HS-27A (cell line): ENCODE measurements at regions not wholly inside any gene's neighbourhood (a gene's known extent, or its start where the extent isn't known, plus 50 kb on each side); places are given as distances from the start of the nearest gene placed in this dataset.

ENCODE experiments used
- DNase-seq: peaks from one replicate; pipeline ENCODE4 v3.0.0-alpha.2; 2012; ENCODE audit warnings: low read depth, missing footprints

GRCh38 chr2:128982670-128983069 is 664.0 kb upstream of the HS6ST1 start:
- no peak for DNase-seq

DNA sequence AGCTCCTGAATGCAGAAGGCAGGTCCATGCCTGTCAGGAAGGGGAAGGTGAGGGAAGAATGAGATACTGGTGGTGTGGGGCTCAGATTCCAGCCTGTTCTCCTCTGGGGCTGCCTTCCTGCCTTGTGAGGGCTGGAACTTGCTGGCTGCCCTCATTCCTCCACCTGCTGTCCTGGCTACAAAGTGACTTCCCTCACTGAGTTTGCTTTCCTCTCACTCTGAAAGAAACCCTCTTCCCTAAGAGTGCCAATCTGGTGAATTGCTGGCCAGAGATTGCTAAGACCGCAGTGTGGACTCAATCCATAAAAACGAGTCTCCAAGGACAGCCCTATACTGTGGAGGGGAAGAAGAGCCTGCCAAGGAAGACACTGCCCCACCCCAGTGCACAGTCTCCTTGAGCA is 664.4 kb upstream of the HS6ST1 start:
- DNase-seq, result no peak

GRCh38 chr2:128984081-128984480 is 665.4 kb upstream of the HS6ST1 start:
- no peak for DNase-seq

DNA sequence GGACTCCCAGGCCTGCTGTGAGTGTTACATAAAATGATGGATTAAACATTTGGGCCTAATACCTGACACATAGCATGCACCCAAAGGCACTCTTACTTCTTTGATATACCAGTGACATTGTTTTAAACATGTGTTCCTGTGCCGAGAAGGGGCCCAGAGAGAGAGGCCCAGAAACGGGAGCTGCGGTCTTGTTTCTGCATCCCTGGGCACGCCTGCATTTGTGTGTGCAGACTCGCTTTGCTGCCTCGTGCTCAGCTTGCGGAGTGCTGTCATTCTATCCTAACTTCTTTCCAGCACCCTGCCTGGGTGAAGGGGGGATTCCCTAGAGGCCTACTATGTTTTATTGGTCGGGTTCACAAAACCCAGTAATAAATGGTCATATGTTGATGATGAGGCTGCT is 666.2 kb upstream of the HS6ST1 start:
- DNase-seq, result no peak

GRCh38 chr2:128986026-128986715 is 667.5 kb upstream of the HS6ST1 start:
- no peak for DNase-seq

GRCh38 chr2:128986867-128987268 is 668.2 kb upstream of the HS6ST1 start:
- DNase-seq, result no peak

GRCh38 chr2:128988326-128988725 is 669.7 kb upstream of the HS6ST1 start:
- no peak for DNase-seq

- DNase-seq, result no peak
These were observed 670.3 kb upstream of the HS6ST1 start for GRCh38 chr2:128988967-128989366.

DNA sequence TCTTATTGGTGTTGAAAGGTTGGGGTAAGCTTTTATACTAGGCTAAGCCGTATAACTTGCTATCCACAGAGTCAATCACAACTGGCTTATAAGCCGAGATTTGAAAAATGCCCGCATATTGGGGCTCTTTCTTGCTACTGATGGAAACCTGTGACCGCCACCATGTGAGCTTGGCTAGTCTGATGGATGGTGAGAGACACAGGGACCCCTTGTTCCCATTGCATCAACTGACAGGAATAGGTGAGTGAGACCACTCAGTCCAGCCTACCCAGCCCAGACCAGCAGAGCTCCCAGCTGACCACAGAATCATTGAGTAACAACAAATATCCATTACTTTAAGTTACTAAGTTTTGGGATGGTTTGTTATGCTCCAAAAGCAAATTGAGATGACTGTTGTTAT is 676.4 kb upstream of the HS6ST1 start:
- DNase-seq, result no peak

GRCh38 chr2:128996078-128996477 is 677.4 kb upstream of the HS6ST1 start:
- DNase-seq, result no peak

DNA sequence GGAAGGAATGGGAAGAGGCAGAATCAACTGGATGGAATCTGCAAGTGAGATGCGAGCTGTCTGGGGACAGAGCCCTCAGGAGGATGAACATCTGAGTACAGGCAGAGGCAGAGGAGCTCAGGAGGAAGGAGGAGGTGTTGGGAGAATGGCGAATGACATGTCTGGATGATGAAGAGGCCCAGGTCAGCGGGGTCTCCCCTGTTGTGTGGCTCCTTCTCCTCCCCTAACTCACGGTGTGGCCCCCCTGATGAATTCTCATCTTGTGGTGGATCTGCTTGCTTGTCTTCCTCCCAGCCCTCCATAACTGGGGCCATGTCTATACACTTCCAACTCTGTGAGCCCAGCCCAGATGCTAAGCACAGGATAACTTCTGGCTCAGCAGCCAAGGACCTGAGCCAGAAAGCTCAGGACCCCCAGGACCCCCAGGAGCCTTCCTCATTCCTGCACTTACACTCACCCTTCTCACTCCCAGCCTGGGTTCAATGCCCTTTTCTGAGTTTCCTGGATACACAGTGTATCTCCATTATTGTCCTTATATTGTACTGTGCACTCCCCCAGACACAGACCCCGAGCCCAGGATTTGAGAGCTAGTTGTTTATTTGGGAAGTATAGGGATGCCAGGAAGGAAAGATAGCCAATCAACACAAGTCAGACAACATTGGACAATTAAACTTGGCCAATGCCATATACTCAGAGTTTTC is 678.6 kb upstream of the HS6ST1 start:
- no peak for DNase-seq

- no peak for DNase-seq
These were observed 683.3 kb upstream of the HS6ST1 start for GRCh38 chr2:129001926-129002325.

DNA sequence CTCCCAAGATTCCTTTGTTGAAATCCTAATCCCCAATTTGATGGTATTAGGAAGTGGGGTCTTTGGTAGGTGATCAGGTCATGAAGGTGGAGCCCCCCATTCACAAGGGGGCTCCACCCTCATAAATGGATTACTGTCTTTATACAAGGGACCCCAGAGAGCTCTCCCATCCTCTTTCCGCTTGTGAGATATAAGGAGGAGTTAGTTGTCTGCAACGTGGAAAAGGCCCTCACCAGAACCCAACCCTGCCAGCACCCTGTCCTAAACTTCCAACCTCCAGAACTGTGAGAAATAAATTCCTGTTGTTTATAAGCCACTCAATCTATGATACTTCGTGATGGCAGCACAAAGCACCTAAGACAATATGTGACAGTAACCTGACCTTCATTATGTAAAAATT is 684.1 kb upstream of the HS6ST1 start:
- DNase-seq, result no peak

DNA sequence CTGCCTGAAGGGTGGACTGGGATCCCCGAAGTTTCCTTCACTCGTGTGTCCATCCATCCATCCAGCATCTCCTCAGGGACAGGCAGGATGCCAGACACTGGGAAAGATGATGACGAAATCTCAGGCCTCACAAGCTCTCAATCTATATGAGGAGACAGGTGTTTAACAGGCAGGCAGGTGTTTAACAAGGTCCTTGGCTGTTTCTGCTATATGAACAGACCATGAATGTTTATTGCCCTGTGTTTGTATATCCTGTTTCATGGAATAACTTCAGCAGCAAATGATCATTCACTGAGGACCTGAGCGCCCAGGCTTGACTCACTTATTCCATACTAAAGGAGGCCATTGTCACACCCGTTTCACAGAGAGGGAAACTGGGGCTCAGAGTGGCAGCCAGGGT is 685.8 kb upstream of the HS6ST1 start:
- no peak for DNase-seq

- no peak for DNase-seq
These were observed 686.3 kb upstream of the HS6ST1 start for GRCh38 chr2:129004940-129005490.

GRCh38 chr2:129006135-129006886 is 687.6 kb upstream of the HS6ST1 start:
- no peak for DNase-seq

GRCh38 chr2:129006901-129007300 is 688.2 kb upstream of the HS6ST1 start:
- DNase-seq, result no peak

GRCh38 chr2:129008055-129008880 is 689.6 kb upstream of the HS6ST1 start:
- DNase-seq, result no peak

GRCh38 chr2:129008881-129009554 is 690.4 kb upstream of the HS6ST1 start:
- DNase-seq, result no peak

GRCh38 chr2:129009555-129010146 is 691.0 kb upstream of the HS6ST1 start:
- DNase-seq, result no peak

DNA sequence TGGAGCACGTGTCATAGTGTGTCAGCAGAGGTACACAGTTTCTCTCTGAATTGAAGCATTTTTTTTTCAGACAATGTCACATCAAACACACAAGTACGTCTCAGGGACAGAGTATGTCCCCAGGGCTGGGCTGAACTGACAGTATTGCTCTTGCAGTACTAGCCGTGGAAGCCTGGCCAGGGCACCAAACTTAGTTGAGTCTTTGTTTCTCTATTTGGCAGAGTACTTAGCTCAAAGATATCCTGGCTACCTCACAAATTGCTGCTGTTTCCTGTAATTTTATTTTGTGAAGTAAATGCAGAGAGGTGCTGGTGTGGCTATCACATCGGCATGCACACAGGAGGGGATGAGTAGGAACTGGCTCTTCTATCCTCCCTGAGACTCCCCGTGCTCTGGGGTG is 691.6 kb upstream of the HS6ST1 start:
- no peak for DNase-seq
